Adrenal gland (tissue), 5 donors: ENCODE measurements at regions not wholly inside any gene's neighbourhood (a gene's known extent, or its start where the extent isn't known, plus 50 kb on each side); places are given as distances from the start of the nearest gene placed in this dataset.

Source experiments
- CTCF ChIP-seq, 6 experiments: fragments of 450-650 bp in 4 of 6; fragments of 200-600 bp in 2 of 6; sonication (generic) in 1 of 6; IDR thresholded peaks; 1 replicate in 5 of 6; 2 replicates in 1 of 6; pipeline versions ENCODE4 v1.5.1 to v1.8.0; 2016 to 2021; ENCODE audit warnings: antibody characterized with exemption in 6 of 6, mild to moderate bottlenecking in 2 of 6, moderate library complexity in 1 of 6
- POLR2A ChIP-seq, 2 donors: fragments of 450-650 bp; IDR thresholded peaks; one replicate each; pipeline ENCODE4 v1.6.1; 2017; ENCODE audit warnings: antibody characterized with exemption in 2 of 2, mild to moderate bottlenecking in 2 of 2, moderate library complexity in 1 of 2
- donor health status: DM: no; HTN: no; CAD: no.

GRCh38 chr6:19317431-19317986 is 519.7 kb upstream of the ID4 start:
- no peak for TF ChIP-seq CTCF (IDR thresholded peaks at IDR 0.05)
- TF ChIP-seq POLR2A (IDR thresholded peaks at IDR 0.05) = no peak
